Activated CD4-positive, alpha-beta memory T cell treated with anti-CD3 and anti-CD28 coated beads for 36 hours (primary cell): ENCODE measurements at regions not wholly inside any gene's neighbourhood (a gene's known extent, or its start where the extent isn't known, plus 50 kb on each side); places are given as distances from the start of the nearest gene placed in this dataset.

ENCODE experiments used
- CTCF ChIA-PET: fragments of 350-600 bp; sonication (Branson Sonifier 250); formaldehyde crosslinking; loops from one replicate; lab custom pipeline; 2021; ENCODE audit warnings: antibody characterized with exemption, inconsistent platforms; lab: Charles Lee
- POLR2A ChIA-PET: fragments of 350-600 bp; sonication (Branson Sonifier 250); formaldehyde crosslinking; loops from one replicate; lab custom pipeline; 2021; ENCODE audit warnings: antibody characterized with exemption; lab: Charles Lee
- DNase-seq: peaks from one replicate; pipeline ENCODE4 v3.0.0-alpha.2; 2020
- H3K27ac Mint-ChIP-seq: one replicate; pipeline ENCODE4 v1.8.0; 2021; ENCODE audit warnings: mixed read lengths
- H3K27me3 Mint-ChIP-seq: one replicate; pipeline ENCODE4 v1.8.0; 2021; ENCODE audit warnings: mixed read lengths
- H3K36me3 Mint-ChIP-seq: one replicate; pipeline ENCODE4 v1.8.0; 2021; ENCODE audit warnings: mixed read lengths
- H3K4me1 Mint-ChIP-seq: one replicate; pipeline ENCODE4 v1.8.0; 2021; ENCODE audit warnings: low read depth, mixed read lengths
- H3K4me3 Mint-ChIP-seq: one replicate; pipeline ENCODE4 v1.8.0; 2021; ENCODE audit warnings: mild to moderate bottlenecking, mixed read lengths
- H3K9me3 Mint-ChIP-seq: one replicate; pipeline ENCODE4 v1.8.0; 2021; ENCODE audit warnings: mixed read lengths
- intact Hi-C: fragments of 100-400 bp; cut with micrococcal nuclease; formaldehyde crosslinking; loops from one replicate; pipeline ENCODE4 v1.15.1; 2023

- intact Hi-C loops = no loop called here
- no peak for DNase-seq
- ChIA-PET POLR2A (no interaction called here), CTCF (no interaction called here)
- Mint-ChIP-seq H3K36me3 (no peaks in the 10 kb centered on the region), H3K4me3 (no peak overlapping the region), H3K9me3 (no peaks in the 10 kb centered on the region), H3K4me1 (no peaks in the 10 kb centered on the region), H3K27me3 (peaks cover 13% of the 10 kb centered on the region), H3K27ac (no peak overlapping the region)
Measured at GRCh38 chr1:17944646-17945045, 163.0 kb upstream of the IGSF21 start.

GRCh38 chr1:17946434-17946833 lies 161.2 kb upstream of the IGSF21 start:
- no peaks in the 10 kb centered on the region for H3K4me1 Mint-ChIP-seq
- H3K27me3 Mint-ChIP-seq = peaks cover 11% of the 10 kb centered on the region
- POLR2A ChIA-PET = no interaction called here
- intact Hi-C loops = no loop called here
- CTCF ChIA-PET = no interaction called here
- no peak overlapping the region for H3K4me3 Mint-ChIP-seq
- no peak overlapping the region for H3K27ac Mint-ChIP-seq
- H3K36me3 Mint-ChIP-seq = no peaks in the 10 kb centered on the region
- no peak for DNase-seq
- no peaks in the 10 kb centered on the region for H3K9me3 Mint-ChIP-seq

- H3K9me3 Mint-ChIP-seq = no peaks in the 10 kb centered on the region
- no peak for DNase-seq
- H3K4me1 Mint-ChIP-seq = no peaks in the 10 kb centered on the region
- ChIA-PET CTCF (no interaction called here), POLR2A (no interaction called here)
- intact Hi-C loops = no loop called here
- no peak overlapping the region for H3K27ac Mint-ChIP-seq
- no peaks in the 10 kb centered on the region for H3K36me3 Mint-ChIP-seq
- peaks cover 23% of the 10 kb centered on the region for H3K27me3 Mint-ChIP-seq
- no peak overlapping the region for H3K4me3 Mint-ChIP-seq
Measured at GRCh38 chr1:17948594-17948993, 159.0 kb upstream of the IGSF21 start.

- ChIA-PET CTCF (no interaction called here), POLR2A (no interaction called here)
- no peak overlapping the region for H3K27ac Mint-ChIP-seq
- intact Hi-C loops = no loop called here
- H3K36me3 Mint-ChIP-seq = no peaks in the 10 kb centered on the region
- no peaks in the 10 kb centered on the region for H3K4me1 Mint-ChIP-seq
- no peak overlapping the region for H3K4me3 Mint-ChIP-seq
- peaks cover 23% of the 10 kb centered on the region for H3K27me3 Mint-ChIP-seq
- DNase-seq = no peak
- H3K9me3 Mint-ChIP-seq = no peaks in the 10 kb centered on the region
Measured at GRCh38 chr1:17949511-17949910, 158.1 kb upstream of the IGSF21 start.

- intact Hi-C loops = no loop called here
- Mint-ChIP-seq H3K27ac (no peak overlapping the region), H3K36me3 (no peaks in the 10 kb centered on the region), H3K4me3 (no peak overlapping the region), H3K4me1 (no peaks in the 10 kb centered on the region), H3K9me3 (no peaks in the 10 kb centered on the region), H3K27me3 (peaks cover 19% of the 10 kb centered on the region)
- ChIA-PET POLR2A (no interaction called here), CTCF (no interaction called here)
- DNase-seq = no peak
Measured at GRCh38 chr1:17950728-17951127, 156.9 kb upstream of the IGSF21 start.

- no peaks in the 10 kb centered on the region for H3K36me3 Mint-ChIP-seq
- no peaks in the 10 kb centered on the region for H3K4me1 Mint-ChIP-seq
- peaks cover 14% of the 10 kb centered on the region for H3K27me3 Mint-ChIP-seq
- H3K27ac Mint-ChIP-seq = no peak overlapping the region
- no peak for DNase-seq
- H3K4me3 Mint-ChIP-seq = no peak overlapping the region
- POLR2A ChIA-PET = no interaction called here
- intact Hi-C loops = no loop called here
- no peaks in the 10 kb centered on the region for H3K9me3 Mint-ChIP-seq
- CTCF ChIA-PET = no interaction called here
Measured at GRCh38 chr1:17952506-17952905, 155.1 kb upstream of the IGSF21 start.

- intact Hi-C loops = no loop called here
Measured at GRCh38 chr1:17953921-17954320, 153.7 kb upstream of the IGSF21 start.

GRCh38 chr1:17955302-17956285 lies 152.0 kb upstream of the IGSF21 start:
- no peaks in the 10 kb centered on the region for H3K36me3 Mint-ChIP-seq
- H3K4me3 Mint-ChIP-seq = no peak overlapping the region
- H3K27ac Mint-ChIP-seq = no peak overlapping the region
- no peaks in the 10 kb centered on the region for H3K4me1 Mint-ChIP-seq
- peaks cover 11% of the 10 kb centered on the region for H3K27me3 Mint-ChIP-seq
- POLR2A ChIA-PET = no interaction called here
- DNase-seq = no peak
- no peaks in the 10 kb centered on the region for H3K9me3 Mint-ChIP-seq
- intact Hi-C loops = no loop called here
- CTCF ChIA-PET = no interaction called here

More at GRCh38 chr1:17953921-17954320, 153.7 kb upstream of the IGSF21 start:
- Mint-ChIP-seq H3K4me3 (no peak overlapping the region), H3K9me3 (no peaks in the 10 kb centered on the region), H3K27ac (no peak overlapping the region), H3K4me1 (no peaks in the 10 kb centered on the region), H3K36me3 (no peaks in the 10 kb centered on the region), H3K27me3 (peaks cover 14% of the 10 kb centered on the region)
- ChIA-PET POLR2A (no interaction called here), CTCF (no interaction called here)
- DNase-seq = no peak

- POLR2A ChIA-PET = no interaction called here
- no peak for DNase-seq
- Mint-ChIP-seq H3K4me3 (no peak overlapping the region), H3K36me3 (no peaks in the 10 kb centered on the region), H3K27me3 (peaks cover 8% of the 10 kb centered on the region), H3K27ac (no peak overlapping the region), H3K9me3 (no peaks in the 10 kb centered on the region), H3K4me1 (no peaks in the 10 kb centered on the region)
- intact Hi-C loops = no loop called here
- CTCF ChIA-PET = no interaction called here
Measured at GRCh38 chr1:17957588-17958267, 149.9 kb upstream of the IGSF21 start.

GRCh38 chr1:17958704-17959103 lies 148.9 kb upstream of the IGSF21 start:
- intact Hi-C loops = no loop called here
- Mint-ChIP-seq H3K27ac (no peak overlapping the region), H3K27me3 (peaks cover 5% of the 10 kb centered on the region)

GRCh38 chr1:17963513-17963912 lies 144.1 kb upstream of the IGSF21 start:
- H3K27me3 Mint-ChIP-seq = peaks cover 8% of the 10 kb centered on the region

More at GRCh38 chr1:17958704-17959103, 148.9 kb upstream of the IGSF21 start:
- CTCF ChIA-PET = no interaction called here
- no peak overlapping the region for H3K4me3 Mint-ChIP-seq
- no peaks in the 10 kb centered on the region for H3K4me1 Mint-ChIP-seq
- no peak for DNase-seq
- POLR2A ChIA-PET = no interaction called here
- no peaks in the 10 kb centered on the region for H3K36me3 Mint-ChIP-seq
- H3K9me3 Mint-ChIP-seq = no peaks in the 10 kb centered on the region

GRCh38 chr1:17965515-17966100 lies 142.0 kb upstream of the IGSF21 start:
- H3K27ac Mint-ChIP-seq = no peak overlapping the region
- H3K9me3 Mint-ChIP-seq = no peaks in the 10 kb centered on the region
- H3K27me3 Mint-ChIP-seq = peaks cover 8% of the 10 kb centered on the region
- no peaks in the 10 kb centered on the region for H3K36me3 Mint-ChIP-seq
- no peak for DNase-seq
- no peaks in the 10 kb centered on the region for H3K4me1 Mint-ChIP-seq
- intact Hi-C loops = no loop called here
- no peak overlapping the region for H3K4me3 Mint-ChIP-seq
- ChIA-PET CTCF (no interaction called here), POLR2A (no interaction called here)

More at GRCh38 chr1:17963513-17963912, 144.1 kb upstream of the IGSF21 start:
- H3K36me3 Mint-ChIP-seq = no peaks in the 10 kb centered on the region
- no peak overlapping the region for H3K4me3 Mint-ChIP-seq
- ChIA-PET CTCF (no interaction called here), POLR2A (no interaction called here)
- no peaks in the 10 kb centered on the region for H3K9me3 Mint-ChIP-seq
- no peaks in the 10 kb centered on the region for H3K4me1 Mint-ChIP-seq
- no peak for DNase-seq
- H3K27ac Mint-ChIP-seq = no peak overlapping the region
- intact Hi-C loops = no loop called here
